ENCODE measurements at regions not wholly inside any gene's neighbourhood (a gene's known extent, or its start where the extent isn't known, plus 50 kb on each side); places are given as distances from the start of the nearest gene placed in this dataset.

DNA sequence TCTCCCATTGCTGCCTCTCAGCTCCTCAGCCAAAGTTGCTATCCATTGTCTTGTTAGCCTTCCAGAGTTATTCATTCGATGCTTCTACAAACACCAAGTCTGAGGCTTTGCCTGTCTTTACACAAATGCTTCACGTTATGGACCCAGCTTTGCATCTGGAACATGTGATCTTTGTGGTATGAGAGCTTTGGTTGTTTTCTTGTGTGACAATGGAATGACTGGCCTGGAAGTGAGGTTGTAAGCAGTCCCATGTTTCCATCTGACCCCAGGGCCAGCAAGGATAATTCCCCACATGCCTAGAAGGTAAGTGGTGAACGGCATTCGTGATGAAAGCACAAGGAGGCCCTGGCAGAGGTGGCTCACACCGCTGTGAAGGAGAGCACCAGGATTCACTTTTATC lies 866.7 kb upstream of the TMEM132C start:
- DNase-seq (ENCODE audit: insufficient read length, low spot score, missing footprints) = no peak
- H3K4me3 ChIP-seq (ENCODE audit: insufficient read depth, low read length) = no peak overlapping the region
- no peaks in the 10 kb centered on the region for H4K20me1 ChIP-seq (ENCODE audit: insufficient read depth, low read length)
- H3K36me3 ChIP-seq (ENCODE audit: insufficient read depth, low read length) = no peaks in the 10 kb centered on the region
- H3K4me1 ChIP-seq (ENCODE audit: insufficient read depth, low read length) = peaks cover 13% of the 10 kb centered on the region
- H3K27ac ChIP-seq (ENCODE audit: low read depth, low read length) = no peak overlapping the region
- H3K27me3 ChIP-seq (ENCODE audit: insufficient read depth, low read length) = no peaks in the 10 kb centered on the region
- no peaks in the 10 kb centered on the region for H3K9me3 ChIP-seq (ENCODE audit: low read depth, low read length)
- peak overlapping the region; percentile 64 for H2AFZ ChIP-seq (ENCODE audit: low read length)
- TF ChIP-seq, protein P1, sequence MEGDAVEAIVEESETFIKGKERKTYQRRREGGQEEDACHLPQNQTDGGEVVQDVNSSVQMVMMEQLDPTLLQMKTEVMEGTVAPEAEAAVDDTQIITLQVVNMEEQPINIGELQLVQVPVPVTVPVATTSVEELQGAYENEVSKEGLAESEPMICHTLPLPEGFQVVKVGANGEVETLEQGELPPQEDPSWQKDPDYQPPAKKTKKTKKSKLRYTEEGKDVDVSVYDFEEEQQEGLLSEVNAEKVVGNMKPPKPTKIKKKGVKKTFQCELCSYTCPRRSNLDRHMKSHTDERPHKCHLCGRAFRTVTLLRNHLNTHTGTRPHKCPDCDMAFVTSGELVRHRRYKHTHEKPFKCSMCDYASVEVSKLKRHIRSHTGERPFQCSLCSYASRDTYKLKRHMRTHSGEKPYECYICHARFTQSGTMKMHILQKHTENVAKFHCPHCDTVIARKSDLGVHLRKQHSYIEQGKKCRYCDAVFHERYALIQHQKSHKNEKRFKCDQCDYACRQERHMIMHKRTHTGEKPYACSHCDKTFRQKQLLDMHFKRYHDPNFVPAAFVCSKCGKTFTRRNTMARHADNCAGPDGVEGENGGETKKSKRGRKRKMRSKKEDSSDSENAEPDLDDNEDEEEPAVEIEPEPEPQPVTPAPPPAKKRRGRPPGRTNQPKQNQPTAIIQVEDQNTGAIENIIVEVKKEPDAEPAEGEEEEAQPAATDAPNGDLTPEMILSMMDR (IDR thresholded peaks at IDR 0.05; ENCODE audit: extremely low read depth, low read depth, low read length) = no peak
- no peaks in the 10 kb centered on the region for H3K79me2 ChIP-seq (ENCODE audit: insufficient read depth, low read length)
- no peak overlapping the region for H3K4me2 ChIP-seq (ENCODE audit: insufficient read depth, low read length)

DNA sequence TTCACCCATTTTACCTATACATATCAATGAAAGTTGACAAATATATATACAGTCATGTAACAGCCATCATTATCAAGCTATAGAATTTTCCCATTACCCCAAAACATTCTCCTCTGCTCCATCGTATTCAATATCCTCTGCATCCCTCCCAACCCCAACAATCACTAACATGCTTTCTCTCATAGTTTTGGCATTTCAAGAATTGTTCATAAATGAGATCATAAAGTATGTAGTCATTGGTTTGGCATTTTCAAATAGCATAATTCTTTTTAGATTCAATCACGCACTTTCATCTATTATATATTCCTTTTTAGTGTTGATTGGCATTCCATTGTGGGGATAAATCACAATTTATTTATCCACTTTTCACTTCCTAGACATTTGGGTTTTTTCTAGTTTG lies 866.0 kb upstream of the TMEM132C start:
- TF ChIP-seq, protein P1 (IDR thresholded peaks at IDR 0.05; ENCODE audit: extremely low read depth, low read depth, low read length) = no peak
- Histone ChIP-seq H3K4me2 (ENCODE audit: insufficient read depth, low read length) (peak overlapping the region; percentile 5), H3K27me3 (ENCODE audit: insufficient read depth, low read length) (no peaks in the 10 kb centered on the region), H2AFZ (ENCODE audit: low read length) (no peak overlapping the region), H3K9me3 (ENCODE audit: low read depth, low read length) (no peaks in the 10 kb centered on the region), H3K27ac (ENCODE audit: low read depth, low read length) (peak overlapping the region; percentile 16), H3K36me3 (ENCODE audit: insufficient read depth, low read length) (no peaks in the 10 kb centered on the region), H3K4me3 (ENCODE audit: insufficient read depth, low read length) (no peak overlapping the region), H4K20me1 (ENCODE audit: insufficient read depth, low read length) (no peaks in the 10 kb centered on the region), H3K4me1 (ENCODE audit: insufficient read depth, low read length) (peaks cover 12% of the 10 kb centered on the region), H3K79me2 (ENCODE audit: insufficient read depth, low read length) (no peaks in the 10 kb centered on the region)
- DNase-seq (ENCODE audit: insufficient read length, low spot score, missing footprints) = no peak

GRCh38 chr12:127401536-127401935 lies 865.4 kb upstream of the TMEM132C start:
- peaks cover 12% of the 10 kb centered on the region for H3K4me1 ChIP-seq (ENCODE audit: insufficient read depth, low read length)
- H2AFZ ChIP-seq (ENCODE audit: low read length) = no peak overlapping the region
- no peaks in the 10 kb centered on the region for H3K79me2 ChIP-seq (ENCODE audit: insufficient read depth, low read length)
- H3K4me2 ChIP-seq (ENCODE audit: insufficient read depth, low read length) = peak overlapping the region; percentile 5
- TF ChIP-seq, protein P1 (IDR thresholded peaks at IDR 0.05; ENCODE audit: extremely low read depth, low read depth, low read length) = no peak
- no peaks in the 10 kb centered on the region for H3K36me3 ChIP-seq (ENCODE audit: insufficient read depth, low read length)
- DNase-seq (ENCODE audit: insufficient read length, low spot score, missing footprints) = no peak
- H3K9me3 ChIP-seq (ENCODE audit: low read depth, low read length) = no peaks in the 10 kb centered on the region
- H3K27ac ChIP-seq (ENCODE audit: low read depth, low read length) = peak overlapping the region; percentile 16
- no peaks in the 10 kb centered on the region for H3K27me3 ChIP-seq (ENCODE audit: insufficient read depth, low read length)
- H3K4me3 ChIP-seq (ENCODE audit: insufficient read depth, low read length) = no peak overlapping the region
- H4K20me1 ChIP-seq (ENCODE audit: insufficient read depth, low read length) = no peaks in the 10 kb centered on the region

GRCh38 chr12:127411166-127411915 lies 855.6 kb upstream of the TMEM132C start:
- no peaks in the 10 kb centered on the region for H3K79me2 ChIP-seq (ENCODE audit: insufficient read depth, low read length)
- H4K20me1 ChIP-seq (ENCODE audit: insufficient read depth, low read length) = no peaks in the 10 kb centered on the region
- TF ChIP-seq, protein P1 (IDR thresholded peaks at IDR 0.05; ENCODE audit: extremely low read depth, low read depth, low read length) = no peak
- no peak overlapping the region for H3K4me3 ChIP-seq (ENCODE audit: insufficient read depth, low read length)
- no peaks in the 10 kb centered on the region for H3K4me1 ChIP-seq (ENCODE audit: insufficient read depth, low read length)
- H3K9me3 ChIP-seq (ENCODE audit: low read depth, low read length) = no peaks in the 10 kb centered on the region
- DNase-seq (ENCODE audit: insufficient read length, low spot score, missing footprints) = peak; percentile 17
- no peak overlapping the region for H3K27ac ChIP-seq (ENCODE audit: low read depth, low read length)
- no peaks in the 10 kb centered on the region for H3K27me3 ChIP-seq (ENCODE audit: insufficient read depth, low read length)
- H3K4me2 ChIP-seq (ENCODE audit: insufficient read depth, low read length) = no peak overlapping the region
- no peak overlapping the region for H2AFZ ChIP-seq (ENCODE audit: low read length)
- no peaks in the 10 kb centered on the region for H3K36me3 ChIP-seq (ENCODE audit: insufficient read depth, low read length)
